IMR-90 (cell line): ENCODE measurements at regions not wholly inside any gene's neighbourhood (a gene's known extent, or its start where the extent isn't known, plus 50 kb on each side); places are given as distances from the start of the nearest gene placed in this dataset.

Experiments used
- BHLHE40 ChIP-seq: fragments of 150-350 bp; IDR thresholded peaks from 2 replicates; pipeline ENCODE4 v1.6.1; 2016; ENCODE audit warnings: mild to moderate bottlenecking, low read depth, low read length
- CTCF ChIP-seq: conservative IDR thresholded peaks from 2 replicates; pipeline ENCODE4 v1.5.1; 2012; ENCODE audit warnings: mild to moderate bottlenecking, low read depth, low read length, improper control_type of control experiment
- ELK1 ChIP-seq: fragments of 150-350 bp; IDR thresholded peaks from 2 replicates; pipeline ENCODE4 v1.6.1; 2016; ENCODE audit warnings: low read depth, mild to moderate bottlenecking, low read length, moderate library complexity, borderline replicate concordance
- MXI1 ChIP-seq: IDR thresholded peaks from 2 replicates; pipeline ENCODE4 v1.6.1; 2012; ENCODE audit warnings: low read depth, mild to moderate bottlenecking, low read length, moderate library complexity, borderline replicate concordance
- POLR2A ChIP-seq: IDR thresholded peaks from 2 replicates; pipeline ENCODE4 v1.6.1; 2012; ENCODE audit warnings: mild to moderate bottlenecking, low read depth, low read length
- RAD21 ChIP-seq: IDR thresholded peaks from 2 replicates; pipeline ENCODE4 v1.6.1; 2012; ENCODE audit warnings: low read length, improper control_type of control experiment
- USF2 ChIP-seq: fragments of 150-350 bp; IDR thresholded peaks from 2 replicates; pipeline ENCODE4 v1.6.1; 2017; ENCODE audit warnings: mild to moderate bottlenecking, antibody characterized with exemption, low read length, low read depth

GRCh38 chr11:110525883-110526282 is 96.1 kb downstream of the FDX1 start:
- TF ChIP-seq CTCF (no peak), RAD21 (no peak), BHLHE40 (peak; percentile 38), MXI1 (no peak), POLR2A (no peak), USF2 (no peak), ELK1 (no peak)
